ENCODE measurements at regions not wholly inside any gene's neighbourhood (a gene's known extent, or its start where the extent isn't known, plus 50 kb on each side); places are given as distances from the start of the nearest gene placed in this dataset.

GRCh38 chr22:49286181-49286760, 541.4 kb downstream of the BRD1 start:
- POLR2A ChIA-PET, result no interaction called here
- no peaks in the 10 kb centered on the region for H3K4me1 ChIP-seq (ENCODE audit: control insufficient read depth, insufficient read depth, low read length)
- H3K9me3 ChIP-seq (ENCODE audit: control insufficient read depth, insufficient read depth, low read depth, low read length), result no peaks in the 10 kb centered on the region
- TF ChIP-seq ZNF157 (tag by site-specific recombination; IDR thresholded peaks at IDR 0.05), result no peak
- CTCF ChIA-PET, result interaction anchor here (2.6 kb wide), 1 partner anchor 19 kb away, joined by 10 read pairs; no protein-coding TSS in a partner anchor
- H3K27ac ChIP-seq (ENCODE audit: extremely low read depth, low read depth, low read length), result no peak overlapping the region
- H3K36me3 ChIP-seq (ENCODE audit: control insufficient read depth in 2 of 2, insufficient read depth in 1 of 2, low read length in 2 of 2), result no peaks in the 10 kb centered on the region
- H3K4me3 ChIP-seq (ENCODE audit: low read depth, low read length), result no peak overlapping the region

GRCh38 chr22:49284931-49285330, 542.7 kb downstream of the BRD1 start:
- Histone ChIP-seq H3K4me3 (ENCODE audit: low read depth, low read length) (no peak overlapping the region), H3K4me1 (ENCODE audit: control insufficient read depth, insufficient read depth, low read length) (no peaks in the 10 kb centered on the region), H3K27ac (ENCODE audit: extremely low read depth, low read depth, low read length) (no peak overlapping the region), H3K36me3 (ENCODE audit: control insufficient read depth in 2 of 2, insufficient read depth in 1 of 2, low read length in 2 of 2) (no peaks in the 10 kb centered on the region), H3K9me3 (ENCODE audit: control insufficient read depth, insufficient read depth, low read depth, low read length) (no peaks in the 10 kb centered on the region)
- ChIA-PET CTCF (interaction anchor here (0.6 kb wide), 1 partner anchor 10 kb away, joined by 3 read pairs; no protein-coding TSS in a partner anchor), POLR2A (no interaction called here)
- no peak for TF ChIP-seq ZNF16 (tag by site-specific recombination; IDR thresholded peaks at IDR 0.05; ENCODE audit: low read depth)
- TF ChIP-seq ZNF670 (tag by site-specific recombination; IDR thresholded peaks at IDR 0.05; ENCODE audit: low read depth), result no peak
- no peak for TF ChIP-seq ZNF544 (tag by site-specific recombination; IDR thresholded peaks at IDR 0.05)
- no peak for TF ChIP-seq ZNF692 (tag by site-specific recombination; IDR thresholded peaks at IDR 0.05)
- TF ChIP-seq ZNF677 (tag by site-specific recombination; IDR thresholded peaks at IDR 0.05), result no peak
- no peak for TF ChIP-seq ZFP69B (tag by site-specific recombination; IDR thresholded peaks at IDR 0.05)
- no peak for TF ChIP-seq SP2 (tag by site-specific recombination; IDR thresholded peaks at IDR 0.05)
- no peak for TF ChIP-seq ZSCAN23 (tag by site-specific recombination; IDR thresholded peaks at IDR 0.05)
- no peak for TF ChIP-seq INSM2 (tag by site-specific recombination; IDR thresholded peaks at IDR 0.05)
- TF ChIP-seq BCL11A (tag by site-specific recombination; IDR thresholded peaks at IDR 0.05; ENCODE audit: low read depth), result no peak
- TF ChIP-seq ZNF362 (tag by site-specific recombination; IDR thresholded peaks at IDR 0.05), result no peak
- TF ChIP-seq ZBTB17 (tag by site-specific recombination; IDR thresholded peaks at IDR 0.05), result no peak
- no peak for TF ChIP-seq ATF2 (tag by site-specific recombination; IDR thresholded peaks at IDR 0.05; ENCODE audit: low read depth)
- no peak for TF ChIP-seq MEIS1 (CRISPR knock-in tag; IDR thresholded peaks at IDR 0.05; ENCODE audit: borderline replicate concordance)
